Psoas muscle (tissue), 7 donors: ENCODE measurements at regions not wholly inside any gene's neighbourhood (a gene's known extent, or its start where the extent isn't known, plus 50 kb on each side); places are given as distances from the start of the nearest gene placed in this dataset.
"Not testable (repeated sequence)": the region's sequence is repeated elsewhere in the genome, so short reads cannot be mapped to it uniquely, and the experiment has no call there.

Experiments used
- ATAC-seq, 4 donors: fragments of 200-7000 bp; cut with Tn5 transposase; one replicate each; pipeline ENCODE4 v1.9.1; 2020; ENCODE audit warnings: moderate library complexity in 3 of 4, mild to moderate bottlenecking in 2 of 4
- DNase-seq, 2 donors: peaks; one replicate each; pipeline ENCODE4 v3.0.0-alpha.2; 2020
- H3K27ac ChIP-seq: fragments of 200-600 bp; one replicate; pipeline ENCODE4 v1.8.0; 2022
- H3K27me3 ChIP-seq, 3 donors: fragments of 200-600 bp in 1 of 3; one replicate each; pipeline versions ENCODE4 v1.6.1 to v1.8.0; 2013 to 2022; ENCODE audit warnings: low read length in 2 of 3, mild to moderate bottlenecking in 2 of 3, moderate library complexity in 1 of 3; ENCODE audit not compliant: insufficient read depth in 3 of 3
- H3K36me3 ChIP-seq, 2 donors: fragments of 200-600 bp in 1 of 2; one replicate each; pipeline versions ENCODE4 v1.6.1 to v1.8.0; 2013 to 2022; ENCODE audit warnings: low read depth in 1 of 2, mild to moderate bottlenecking in 1 of 2, moderate library complexity in 1 of 2; ENCODE audit not compliant: insufficient read depth in 1 of 2
- H3K4me1 ChIP-seq: fragments of 200-600 bp; one replicate; pipeline ENCODE4 v1.8.0; 2022
- H3K4me3 ChIP-seq: fragments of 200-600 bp; one replicate; pipeline ENCODE4 v1.8.0; 2022; ENCODE audit warnings: mild to moderate bottlenecking
- H3K9me3 ChIP-seq: fragments of 200-600 bp; one replicate; pipeline ENCODE4 v1.8.0; 2022
- WGBS, 3 donors: extraction: QIAGEN DNeasy Blood & Tissue Kit; methylation state at CpG; one replicate each; pipeline versions ENCODE4 v1.1.6 to v1.1.7; 2013; 5-methylcytosine and 5-hydroxymethylcytosine counted together
- intact Hi-C, 2 donors: fragments of 100-400 bp; cut with DNase I; formaldehyde crosslinking; loops; one replicate each; pipeline versions ENCODE4 v1.11.0 to v1.14.2; 2022
- TF ChIP-seq, protein P1 (sequence below): fragments of 200-600 bp; IDR thresholded peaks from one replicate; pipeline ENCODE4 v1.8.0; 2022; ENCODE audit warnings: antibody characterized with exemption
- donor health status: healthy with polysubstance abuse.
- donor health status: DM: no; HTN: no; CAD: no; lungs with moderate emphysema.
- donor health status: Bipolar disorder and iron deficiency.
- donor health status: healthy.
- donor health status: DM: yes; HTN: yes; CAD: no.
- donor health status: DM: no; HTN: no; CAD: no.
- donor health status: DM: yes; HTN: yes; CAD: no.

DNA sequence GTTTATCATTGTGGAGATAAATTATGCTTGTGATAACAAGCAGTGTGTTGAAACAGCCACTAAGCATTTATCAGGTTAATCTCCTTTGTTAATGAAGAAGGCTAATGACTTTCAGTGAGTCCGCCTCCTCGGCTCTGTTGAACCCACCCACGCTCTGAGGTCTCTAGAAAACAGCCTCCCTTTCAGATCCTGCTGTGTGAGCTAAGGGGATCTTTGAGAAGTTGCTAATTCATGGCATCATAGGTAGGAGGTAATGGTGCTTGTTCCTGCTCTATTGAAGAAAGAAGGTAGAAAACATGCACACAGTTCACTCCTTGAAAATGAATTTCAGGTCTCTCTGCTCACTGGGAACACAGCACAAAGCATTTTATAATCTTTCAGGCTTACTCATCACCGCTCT, 483.9 kb downstream of the AACS start:
- intact Hi-C loops: no loop called here
- Histone ChIP-seq H3K36me3 (no peaks in the 10 kb centered on the region), H3K9me3 (no peaks in the 10 kb centered on the region), H3K4me3 (no peak overlapping the region), H3K27ac (no peak overlapping the region), H3K4me1 (no peaks in the 10 kb centered on the region), H3K27me3 (no peaks in the 10 kb centered on the region)
- ATAC-seq: no peak
- 70 to 79% (median 77%) methylated on average over 4 of the region's 4 CpGs for WGBS, 3 donors
- TF ChIP-seq, protein P1, sequence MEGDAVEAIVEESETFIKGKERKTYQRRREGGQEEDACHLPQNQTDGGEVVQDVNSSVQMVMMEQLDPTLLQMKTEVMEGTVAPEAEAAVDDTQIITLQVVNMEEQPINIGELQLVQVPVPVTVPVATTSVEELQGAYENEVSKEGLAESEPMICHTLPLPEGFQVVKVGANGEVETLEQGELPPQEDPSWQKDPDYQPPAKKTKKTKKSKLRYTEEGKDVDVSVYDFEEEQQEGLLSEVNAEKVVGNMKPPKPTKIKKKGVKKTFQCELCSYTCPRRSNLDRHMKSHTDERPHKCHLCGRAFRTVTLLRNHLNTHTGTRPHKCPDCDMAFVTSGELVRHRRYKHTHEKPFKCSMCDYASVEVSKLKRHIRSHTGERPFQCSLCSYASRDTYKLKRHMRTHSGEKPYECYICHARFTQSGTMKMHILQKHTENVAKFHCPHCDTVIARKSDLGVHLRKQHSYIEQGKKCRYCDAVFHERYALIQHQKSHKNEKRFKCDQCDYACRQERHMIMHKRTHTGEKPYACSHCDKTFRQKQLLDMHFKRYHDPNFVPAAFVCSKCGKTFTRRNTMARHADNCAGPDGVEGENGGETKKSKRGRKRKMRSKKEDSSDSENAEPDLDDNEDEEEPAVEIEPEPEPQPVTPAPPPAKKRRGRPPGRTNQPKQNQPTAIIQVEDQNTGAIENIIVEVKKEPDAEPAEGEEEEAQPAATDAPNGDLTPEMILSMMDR: no peak
- no peak for DNase-seq

DNA sequence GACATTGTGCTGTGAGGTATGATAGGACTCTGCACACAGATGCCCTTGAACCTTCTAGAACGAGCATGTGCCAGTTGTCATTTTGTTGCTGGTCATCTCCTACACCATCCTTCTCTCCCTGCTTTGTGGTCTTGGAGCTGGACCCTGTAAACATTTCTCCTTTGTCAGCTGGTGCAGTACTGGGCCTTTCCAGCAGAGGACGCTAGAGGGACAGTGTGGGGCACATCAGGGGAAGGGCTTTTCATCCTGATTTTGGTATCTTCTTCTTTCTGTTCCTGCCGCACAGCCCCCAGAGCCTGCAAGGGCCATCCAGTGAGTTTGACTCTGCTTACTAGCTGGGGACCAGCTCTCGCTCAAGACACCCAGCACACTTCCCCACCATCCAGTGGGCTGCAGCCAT, 484.6 kb downstream of the AACS start:
- ATAC-seq: no peak
- Histone ChIP-seq H3K36me3 (no peaks in the 10 kb centered on the region), H3K9me3 (no peaks in the 10 kb centered on the region), H3K4me3 (no peak overlapping the region), H3K27me3 (no peaks in the 10 kb centered on the region), H3K27ac (no peak overlapping the region), H3K4me1 (no peaks in the 10 kb centered on the region)
- intact Hi-C loops: no loop called here
- DNase-seq: no peak
- TF ChIP-seq, protein P1: no peak
- 63 to 76% (median 70%) methylated on average over 4 of the region's 4 CpGs for WGBS, 3 donors

DNA sequence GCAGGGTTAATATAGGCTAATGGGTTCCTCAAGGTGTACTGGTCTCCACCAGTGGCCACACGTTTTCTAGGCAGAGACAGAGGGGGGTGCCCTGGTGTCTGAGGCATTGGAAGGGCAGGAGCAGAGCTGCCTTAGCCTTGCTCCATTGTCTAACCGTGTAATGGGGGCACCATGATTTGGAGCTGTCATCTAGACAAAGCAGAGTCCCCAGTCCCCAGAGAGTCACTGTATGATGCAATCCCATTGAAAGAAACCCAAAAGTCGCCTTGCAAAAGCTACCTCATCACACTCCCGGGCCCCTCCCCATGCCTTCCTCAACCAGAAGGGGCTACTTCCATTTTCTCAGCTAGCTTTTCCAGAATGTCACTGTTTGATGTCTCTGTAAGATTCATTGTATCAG, 487.1 kb downstream of the AACS start:
- Histone ChIP-seq H3K9me3 (no peaks in the 10 kb centered on the region), H3K4me3 (no peak overlapping the region), H3K36me3 (no peaks in the 10 kb centered on the region), H3K4me1 (no peaks in the 10 kb centered on the region), H3K27ac (no peak overlapping the region), H3K27me3 (no peaks in the 10 kb centered on the region)
- no peak for ATAC-seq
- intact Hi-C loops: no loop called here
- TF ChIP-seq, protein P1: no peak
- WGBS, 3 donors: 64 to 67% (median 67%) methylated on average over 4 of the region's 4 CpGs
- no peak for DNase-seq

DNA sequence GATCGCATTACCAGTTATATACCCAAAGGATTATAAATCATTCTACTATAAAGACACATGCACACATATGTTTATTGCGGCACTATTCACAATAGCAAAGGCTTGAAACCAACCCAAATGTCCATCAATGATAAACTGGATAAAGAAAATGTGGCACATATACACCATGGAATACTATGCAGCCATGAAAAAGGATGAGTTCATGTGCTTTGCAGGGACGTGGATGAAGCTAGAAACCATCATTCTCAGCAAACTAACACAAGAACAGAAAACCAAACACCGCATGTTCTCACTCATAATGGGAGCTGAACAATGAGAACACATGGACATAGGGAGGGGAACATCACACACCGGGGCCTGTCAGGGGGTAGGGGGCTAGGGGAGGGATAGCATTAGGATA, 495.8 kb downstream of the AACS start:
- not testable (repeated sequence) for H3K9me3 ChIP-seq

DNA sequence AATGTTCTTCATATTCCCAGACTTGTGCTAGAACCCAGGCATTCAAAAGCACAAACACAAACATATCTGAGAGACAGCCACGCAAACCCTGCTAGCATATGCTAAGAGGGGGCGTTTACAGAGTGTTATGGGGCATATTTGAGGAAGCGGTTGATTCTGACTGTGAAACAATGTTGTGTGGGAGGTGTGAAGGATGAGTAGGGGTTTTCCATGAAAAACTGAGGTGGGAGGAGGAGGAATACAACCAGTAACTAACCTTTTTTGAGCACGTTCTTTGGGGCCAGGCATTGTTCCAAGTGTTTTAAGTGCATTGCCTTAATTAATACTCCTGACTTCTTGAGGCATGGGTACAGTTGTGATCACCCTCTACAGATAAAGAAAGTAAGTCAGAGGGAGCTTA, 499.5 kb downstream of the AACS start:
- intact Hi-C loops: no loop called here
- ATAC-seq (no peak), DNase-seq (no peak)
- Histone ChIP-seq H3K36me3 (no peaks in the 10 kb centered on the region), H3K4me3 (no peak overlapping the region), H3K4me1 (no peaks in the 10 kb centered on the region), H3K9me3 (no peaks in the 10 kb centered on the region), H3K27ac (no peak overlapping the region), H3K27me3 (no peaks in the 10 kb centered on the region)
- TF ChIP-seq, protein P1: no peak
- 70 to 83% (median 75%) methylated on average over 4 of the region's 4 CpGs for WGBS, 3 donors

More for the DNA sequence above, 495.8 kb downstream of the AACS start:
- H3K4me1 ChIP-seq, intact Hi-C loops, H3K27ac ChIP-seq, H3K27me3 ChIP-seq, H3K36me3 ChIP-seq, ATAC-seq, DNase-seq, H3K4me3 ChIP-seq: not testable (repeated sequence)
- WGBS, 3 donors: 89 to 93% (median 91%) methylated on average over 5 of the region's 5 CpGs
